ENCODE measurements at regions not wholly inside any gene's neighbourhood (a gene's known extent, or its start where the extent isn't known, plus 50 kb on each side); places are given as distances from the start of the nearest gene placed in this dataset.

DNA sequence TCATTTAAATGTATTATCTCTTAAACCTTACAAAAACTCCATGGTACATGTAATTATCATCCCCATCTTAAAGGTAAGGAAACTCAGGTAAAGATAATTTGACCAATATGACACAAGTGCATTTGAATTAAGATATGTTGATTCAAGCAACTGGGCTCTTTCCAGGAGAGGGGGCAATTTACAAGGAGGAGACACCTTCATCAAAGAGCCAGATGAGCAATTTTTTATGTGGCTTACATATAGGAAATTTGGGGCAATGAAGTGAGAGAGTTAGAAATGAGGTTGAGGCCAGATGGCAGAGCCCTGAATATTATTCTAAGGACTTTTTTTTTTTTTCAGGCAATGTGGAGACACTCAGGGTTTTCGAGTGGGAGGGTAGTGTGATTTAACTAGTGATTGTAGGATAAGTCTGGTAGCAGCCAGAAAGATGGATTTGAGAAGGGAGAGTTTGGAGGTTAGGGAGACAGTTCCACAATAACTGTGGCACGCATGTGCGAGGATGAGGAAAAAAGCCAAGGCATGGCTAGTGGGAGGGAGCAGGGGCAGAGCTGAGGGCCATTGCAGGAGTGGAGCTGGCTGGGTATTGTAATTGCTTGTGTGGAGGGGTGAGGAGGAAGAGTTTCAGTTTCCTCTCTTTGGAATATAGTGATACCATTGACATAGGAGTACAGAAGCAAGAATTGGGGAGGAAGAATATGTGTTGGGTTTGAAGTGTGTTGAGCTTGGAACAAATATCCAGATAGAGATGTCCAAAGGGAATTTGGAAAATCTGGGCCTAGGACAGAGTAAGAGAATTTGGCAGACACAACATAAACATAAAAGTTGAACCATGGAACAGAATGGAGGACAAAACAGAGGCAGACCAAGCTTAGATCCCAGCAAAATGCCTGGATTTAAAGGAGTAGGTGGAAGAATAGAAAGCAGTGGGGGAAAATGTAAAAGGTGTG lies 72.0 kb downstream of the ACTBL2 start:
- DNase-seq (ENCODE audit: low read depth), result no peak
- TF ChIP-seq, protein P1, sequence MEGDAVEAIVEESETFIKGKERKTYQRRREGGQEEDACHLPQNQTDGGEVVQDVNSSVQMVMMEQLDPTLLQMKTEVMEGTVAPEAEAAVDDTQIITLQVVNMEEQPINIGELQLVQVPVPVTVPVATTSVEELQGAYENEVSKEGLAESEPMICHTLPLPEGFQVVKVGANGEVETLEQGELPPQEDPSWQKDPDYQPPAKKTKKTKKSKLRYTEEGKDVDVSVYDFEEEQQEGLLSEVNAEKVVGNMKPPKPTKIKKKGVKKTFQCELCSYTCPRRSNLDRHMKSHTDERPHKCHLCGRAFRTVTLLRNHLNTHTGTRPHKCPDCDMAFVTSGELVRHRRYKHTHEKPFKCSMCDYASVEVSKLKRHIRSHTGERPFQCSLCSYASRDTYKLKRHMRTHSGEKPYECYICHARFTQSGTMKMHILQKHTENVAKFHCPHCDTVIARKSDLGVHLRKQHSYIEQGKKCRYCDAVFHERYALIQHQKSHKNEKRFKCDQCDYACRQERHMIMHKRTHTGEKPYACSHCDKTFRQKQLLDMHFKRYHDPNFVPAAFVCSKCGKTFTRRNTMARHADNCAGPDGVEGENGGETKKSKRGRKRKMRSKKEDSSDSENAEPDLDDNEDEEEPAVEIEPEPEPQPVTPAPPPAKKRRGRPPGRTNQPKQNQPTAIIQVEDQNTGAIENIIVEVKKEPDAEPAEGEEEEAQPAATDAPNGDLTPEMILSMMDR (IDR thresholded peaks at IDR 0.05; ENCODE audit: low read depth, low read length, missing control alignments), result no peak

DNA sequence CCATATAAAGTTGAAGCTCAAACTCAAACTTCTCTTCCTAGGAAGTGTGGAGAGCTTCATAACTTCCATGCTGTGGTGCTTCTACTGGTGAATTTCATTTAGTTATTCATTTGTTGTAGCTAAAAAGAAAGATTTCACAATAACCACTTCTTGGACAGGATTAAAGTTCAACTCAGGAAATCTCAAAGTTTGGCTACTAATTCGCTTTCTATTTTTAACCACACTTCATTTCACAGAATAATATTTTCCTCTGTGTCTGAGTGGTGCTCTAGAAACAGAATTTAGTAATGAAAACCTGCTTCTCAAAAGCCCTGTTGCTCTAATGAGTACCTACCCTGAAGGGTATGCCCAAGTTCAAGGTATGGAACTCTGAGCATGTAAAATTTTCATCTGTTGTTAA lies 73.9 kb downstream of the ACTBL2 start:
- no peak for DNase-seq (ENCODE audit: low read depth)

More for the DNA sequence above, 72.0 kb downstream of the ACTBL2 start:
- no peak overlapping the region for H3K4me3 ChIP-seq (ENCODE audit: low read depth, low read length)

DNA sequence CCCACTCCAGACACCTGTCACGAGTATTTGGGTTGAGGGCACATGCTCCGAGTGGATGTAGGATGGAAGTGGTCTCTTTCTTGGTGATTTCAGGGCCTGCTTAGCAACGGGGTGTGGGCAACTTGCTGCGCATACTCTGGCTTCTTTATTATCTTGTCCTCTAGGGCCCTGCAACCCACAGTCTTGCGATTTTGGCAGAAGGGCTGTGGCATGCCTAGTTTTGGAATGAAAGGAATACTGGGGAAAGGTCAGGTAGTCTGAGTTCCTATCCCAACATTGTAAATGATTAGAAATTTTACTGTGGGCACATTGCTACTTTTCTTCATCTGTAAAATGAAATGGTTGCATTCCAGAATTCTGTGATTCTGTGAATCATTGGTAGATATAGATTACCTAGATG lies 74.3 kb downstream of the ACTBL2 start:
- DNase-seq (ENCODE audit: low read depth), result no peak
- TF ChIP-seq, protein P1 (IDR thresholded peaks at IDR 0.05; ENCODE audit: low read depth, low read length, missing control alignments), result no peak
- no peak overlapping the region for H3K4me3 ChIP-seq (ENCODE audit: low read depth, low read length)

More for the DNA sequence above, 73.9 kb downstream of the ACTBL2 start:
- TF ChIP-seq, protein P1 (IDR thresholded peaks at IDR 0.05; ENCODE audit: low read depth, low read length, missing control alignments), result no peak
- no peak overlapping the region for H3K4me3 ChIP-seq (ENCODE audit: low read depth, low read length)

DNA sequence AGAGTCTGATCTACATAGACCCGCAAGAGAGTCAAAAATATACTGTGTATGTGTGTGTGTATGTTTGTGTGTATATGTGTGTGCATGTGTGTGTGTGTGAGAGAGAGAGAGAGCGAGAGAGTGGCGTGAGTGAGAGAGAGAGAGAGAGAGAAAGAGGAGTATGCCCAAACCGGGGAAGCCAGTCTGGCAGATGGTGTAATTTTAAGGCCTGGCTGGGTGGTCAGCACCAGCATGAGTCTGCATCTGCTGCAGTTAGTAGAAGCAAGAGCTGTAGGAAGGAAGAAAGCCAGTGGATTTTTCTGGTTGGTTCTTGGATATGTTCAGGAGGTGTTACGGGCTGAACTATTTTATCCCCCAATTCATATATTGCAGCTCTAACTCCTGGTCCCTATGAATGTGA lies 75.2 kb downstream of the ACTBL2 start:
- TF ChIP-seq, protein P1 (IDR thresholded peaks at IDR 0.05; ENCODE audit: low read depth, low read length, missing control alignments), result no peak
- no peak overlapping the region for H3K4me3 ChIP-seq (ENCODE audit: low read depth, low read length)
- DNase-seq (ENCODE audit: low read depth), result no peak

DNA sequence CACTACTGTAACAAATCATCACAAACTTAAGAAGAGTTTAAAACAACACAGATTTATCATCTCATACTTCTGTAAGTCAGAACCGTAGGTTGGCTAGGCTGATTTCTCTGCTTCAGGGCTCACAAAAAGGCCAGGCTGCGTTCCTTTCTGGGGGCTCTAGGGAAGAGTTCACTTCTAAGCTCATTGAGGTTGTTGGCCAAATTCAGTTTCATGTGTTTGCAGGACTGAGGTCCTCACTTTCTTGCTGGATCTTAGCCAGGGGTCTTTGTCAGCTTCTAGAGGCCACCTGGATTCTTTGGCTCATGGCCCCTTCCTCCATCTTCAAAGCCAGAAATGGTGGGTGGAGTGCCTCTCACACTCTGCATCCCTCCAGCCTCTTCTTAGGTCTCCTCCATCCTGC lies 76.0 kb downstream of the ACTBL2 start:
- no peak for DNase-seq (ENCODE audit: low read depth)
- TF ChIP-seq, protein P1 (IDR thresholded peaks at IDR 0.05; ENCODE audit: low read depth, low read length, missing control alignments), result no peak
- no peak overlapping the region for H3K4me3 ChIP-seq (ENCODE audit: low read depth, low read length)

DNA sequence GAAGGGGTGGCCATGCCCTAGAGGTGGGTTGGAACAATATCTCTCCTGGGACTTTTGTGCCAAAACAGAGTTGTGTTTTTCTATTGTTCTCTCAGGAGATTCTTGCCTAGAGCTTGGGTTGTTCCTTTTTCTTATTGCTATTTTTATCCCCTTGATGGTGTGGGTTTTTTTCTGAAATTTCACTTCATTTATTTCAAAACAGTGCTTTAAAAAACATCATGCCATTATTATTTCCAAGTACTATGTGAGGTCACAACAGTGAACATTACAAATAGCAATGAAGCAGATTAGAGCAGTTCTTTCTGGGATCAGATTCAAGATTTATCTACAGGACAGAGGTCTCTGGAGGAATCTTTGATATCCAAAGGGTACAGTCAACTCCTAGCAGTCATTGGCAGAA lies 76.6 kb downstream of the ACTBL2 start:
- TF ChIP-seq, protein P1 (IDR thresholded peaks at IDR 0.05; ENCODE audit: low read depth, low read length, missing control alignments), result no peak
- DNase-seq (ENCODE audit: low read depth), result no peak
- no peak overlapping the region for H3K4me3 ChIP-seq (ENCODE audit: low read depth, low read length)
